ENCODE measurements at regions not wholly inside any gene's neighbourhood (a gene's known extent, or its start where the extent isn't known, plus 50 kb on each side); places are given as distances from the start of the nearest gene placed in this dataset.

DNA sequence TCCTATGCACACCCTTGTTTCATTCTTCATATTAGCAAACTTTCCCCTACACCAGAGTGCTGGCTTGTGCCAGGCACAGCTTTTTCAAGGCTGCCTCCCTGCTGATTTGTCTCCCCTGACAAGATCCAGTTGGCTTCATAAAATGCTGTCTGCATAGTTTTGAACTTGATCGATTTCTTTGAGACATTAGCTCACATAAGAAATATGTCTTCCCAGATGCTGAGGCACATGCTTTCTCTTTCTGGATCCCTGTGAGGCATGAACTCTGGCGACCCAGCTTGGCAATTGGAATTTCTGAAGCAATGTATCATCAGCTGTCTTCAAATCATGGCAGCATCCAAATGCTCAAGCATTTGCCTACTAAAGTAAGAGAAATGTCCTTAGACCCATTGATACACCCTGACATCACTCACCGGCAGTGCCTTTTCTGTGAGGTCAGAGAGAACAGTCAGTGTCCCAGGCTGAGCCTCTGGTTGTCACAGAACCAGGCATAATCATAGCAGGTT is 616.4 kb upstream of the GHITM start:
- H3K4me1 ChIP-seq: no peaks in the 10 kb centered on the region
- H3K27me3 ChIP-seq: no peaks in the 10 kb centered on the region
- no peaks in the 10 kb centered on the region for H3K36me3 ChIP-seq
- H3K9me3 ChIP-seq: no peaks in the 10 kb centered on the region
- DNase-seq (ENCODE audit: extremely low spot score in 2 of 2): no peak
- TF ChIP-seq, protein P1, sequence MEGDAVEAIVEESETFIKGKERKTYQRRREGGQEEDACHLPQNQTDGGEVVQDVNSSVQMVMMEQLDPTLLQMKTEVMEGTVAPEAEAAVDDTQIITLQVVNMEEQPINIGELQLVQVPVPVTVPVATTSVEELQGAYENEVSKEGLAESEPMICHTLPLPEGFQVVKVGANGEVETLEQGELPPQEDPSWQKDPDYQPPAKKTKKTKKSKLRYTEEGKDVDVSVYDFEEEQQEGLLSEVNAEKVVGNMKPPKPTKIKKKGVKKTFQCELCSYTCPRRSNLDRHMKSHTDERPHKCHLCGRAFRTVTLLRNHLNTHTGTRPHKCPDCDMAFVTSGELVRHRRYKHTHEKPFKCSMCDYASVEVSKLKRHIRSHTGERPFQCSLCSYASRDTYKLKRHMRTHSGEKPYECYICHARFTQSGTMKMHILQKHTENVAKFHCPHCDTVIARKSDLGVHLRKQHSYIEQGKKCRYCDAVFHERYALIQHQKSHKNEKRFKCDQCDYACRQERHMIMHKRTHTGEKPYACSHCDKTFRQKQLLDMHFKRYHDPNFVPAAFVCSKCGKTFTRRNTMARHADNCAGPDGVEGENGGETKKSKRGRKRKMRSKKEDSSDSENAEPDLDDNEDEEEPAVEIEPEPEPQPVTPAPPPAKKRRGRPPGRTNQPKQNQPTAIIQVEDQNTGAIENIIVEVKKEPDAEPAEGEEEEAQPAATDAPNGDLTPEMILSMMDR (IDR thresholded peaks at IDR 0.05): no peak
- TF ChIP-seq POLR2AphosphoS5 (IDR thresholded peaks at IDR 0.05; ENCODE audit: insufficient read depth in 1 of 2, low read depth in 1 of 2) (no peak), POLR2A (IDR thresholded peaks at IDR 0.05) (no peak)
- no peak overlapping the region for H3K27ac ChIP-seq
- intact Hi-C loops (cut with DNase I): no loop called here
- H3K4me3 ChIP-seq: no peak overlapping the region

DNA sequence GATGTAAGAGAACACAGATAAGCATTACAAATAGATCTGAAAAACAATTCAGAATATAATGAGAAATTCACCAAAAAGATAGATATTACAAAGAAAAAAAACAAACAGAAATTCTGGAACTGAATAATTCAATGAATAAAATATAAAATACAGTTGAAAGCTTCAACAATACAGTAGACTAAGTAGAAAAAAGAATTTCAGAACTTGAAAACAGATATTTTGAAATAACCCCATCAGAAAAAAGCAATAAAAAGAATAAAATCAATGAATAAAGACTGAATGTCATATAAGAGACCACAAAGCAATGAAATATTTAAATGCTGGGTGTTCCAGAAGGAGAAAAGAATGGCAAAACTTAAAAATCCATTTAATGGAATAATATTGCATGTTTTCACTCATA is 611.4 kb upstream of the GHITM start:
- no peak overlapping the region for H3K27ac ChIP-seq
- H3K9me3 ChIP-seq: no peaks in the 10 kb centered on the region
- no peaks in the 10 kb centered on the region for H3K27me3 ChIP-seq
- no peak for DNase-seq (ENCODE audit: extremely low spot score in 2 of 2)
- H3K4me1 ChIP-seq: no peaks in the 10 kb centered on the region
- no peak overlapping the region for H3K4me3 ChIP-seq
- TF ChIP-seq, protein P1 (IDR thresholded peaks at IDR 0.05): no peak
- TF ChIP-seq POLR2A (IDR thresholded peaks at IDR 0.05) (no peak), POLR2AphosphoS5 (IDR thresholded peaks at IDR 0.05; ENCODE audit: insufficient read depth in 1 of 2, low read depth in 1 of 2) (no peak)
- no peaks in the 10 kb centered on the region for H3K36me3 ChIP-seq
- intact Hi-C loops (cut with DNase I): no loop called here

DNA sequence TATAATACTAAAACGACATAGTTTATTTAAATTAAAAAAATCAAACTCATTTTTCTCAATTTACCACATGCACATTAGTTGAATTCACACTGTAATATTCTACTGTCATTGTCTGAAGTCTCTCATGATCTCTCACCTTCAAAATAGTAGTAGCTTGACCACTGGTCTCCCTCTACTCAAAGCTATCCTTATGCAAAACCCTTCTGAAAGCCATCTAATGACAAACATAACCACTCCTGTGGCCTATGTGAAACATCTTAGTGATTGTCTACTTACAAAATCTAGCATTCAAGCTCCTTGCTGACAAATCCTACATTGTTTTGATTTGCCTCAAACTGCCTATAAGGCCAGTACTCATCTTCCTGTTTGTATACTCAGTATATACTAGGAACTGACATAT is 606.0 kb upstream of the GHITM start:
- H3K27ac ChIP-seq: no peak overlapping the region
- no peaks in the 10 kb centered on the region for H3K27me3 ChIP-seq
- no peak for DNase-seq (ENCODE audit: extremely low spot score in 2 of 2)
- H3K36me3 ChIP-seq: no peaks in the 10 kb centered on the region
- no peak for TF ChIP-seq POLR2AphosphoS5 (IDR thresholded peaks at IDR 0.05; ENCODE audit: insufficient read depth in 1 of 2, low read depth in 1 of 2)
- no peak for TF ChIP-seq POLR2A (IDR thresholded peaks at IDR 0.05)
- TF ChIP-seq, protein P1 (IDR thresholded peaks at IDR 0.05): no peak
- H3K4me1 ChIP-seq: no peaks in the 10 kb centered on the region
- H3K4me3 ChIP-seq: no peak overlapping the region
- intact Hi-C loops (cut with DNase I): no loop called here
- H3K9me3 ChIP-seq: no peaks in the 10 kb centered on the region

DNA sequence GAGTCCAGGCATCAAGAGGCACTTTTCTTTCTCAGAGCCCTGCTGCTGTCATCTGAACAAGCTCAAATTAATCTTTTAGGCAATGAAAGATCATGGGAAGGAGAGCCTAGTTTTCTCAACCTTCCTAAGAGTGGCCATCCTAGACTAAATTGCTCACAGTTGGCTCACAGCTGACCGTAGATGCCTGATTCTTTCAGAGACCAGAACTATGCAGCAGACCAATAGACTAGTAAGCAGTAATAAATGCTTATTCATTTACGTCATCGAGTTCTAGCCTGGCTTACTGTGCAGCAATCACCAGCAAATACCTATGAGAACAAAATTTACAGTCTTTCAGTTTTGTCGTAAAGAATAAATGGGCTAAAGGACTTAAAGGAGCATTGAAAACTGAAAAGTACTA is 602.9 kb upstream of the GHITM start:
- H3K4me3 ChIP-seq: no peak overlapping the region
- H3K9me3 ChIP-seq: no peaks in the 10 kb centered on the region
- H3K27me3 ChIP-seq: no peaks in the 10 kb centered on the region
- TF ChIP-seq, protein P1 (IDR thresholded peaks at IDR 0.05): no peak
- TF ChIP-seq POLR2AphosphoS5 (IDR thresholded peaks at IDR 0.05; ENCODE audit: insufficient read depth in 1 of 2, low read depth in 1 of 2) (no peak), POLR2A (IDR thresholded peaks at IDR 0.05) (no peak)
- intact Hi-C loops (cut with DNase I): no loop called here
- H3K27ac ChIP-seq: no peak overlapping the region
- no peak for DNase-seq (ENCODE audit: extremely low spot score in 2 of 2)
- no peaks in the 10 kb centered on the region for H3K4me1 ChIP-seq
- H3K36me3 ChIP-seq: no peaks in the 10 kb centered on the region

DNA sequence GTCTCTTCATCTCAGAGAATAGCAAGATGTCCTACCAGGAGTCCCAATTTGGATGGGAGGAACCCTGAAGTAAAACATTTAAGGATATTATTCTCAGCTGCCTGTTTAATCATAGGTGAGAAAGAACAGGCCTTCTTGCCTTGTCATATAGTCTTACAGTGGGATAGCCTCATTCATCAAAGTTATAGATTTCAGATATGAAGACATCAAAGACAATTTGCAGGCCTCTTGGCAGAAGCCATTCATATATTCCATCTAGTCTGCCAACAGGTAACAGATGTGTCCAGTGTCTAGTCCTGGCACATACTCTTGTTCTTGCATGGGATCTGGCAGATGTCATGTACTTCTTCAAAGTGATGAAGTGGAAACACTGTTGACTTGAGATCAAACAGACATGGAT is 601.3 kb upstream of the GHITM start:
- Histone ChIP-seq H3K27me3 (no peaks in the 10 kb centered on the region), H3K27ac (no peak overlapping the region), H3K36me3 (no peaks in the 10 kb centered on the region), H3K9me3 (no peaks in the 10 kb centered on the region), H3K4me1 (no peaks in the 10 kb centered on the region), H3K4me3 (no peak overlapping the region)
- intact Hi-C loops (cut with DNase I): no loop called here
- DNase-seq (ENCODE audit: extremely low spot score in 2 of 2): no peak
- TF ChIP-seq POLR2AphosphoS5 (IDR thresholded peaks at IDR 0.05; ENCODE audit: insufficient read depth in 1 of 2, low read depth in 1 of 2): no peak
- TF ChIP-seq, protein P1 (IDR thresholded peaks at IDR 0.05): no peak
- no peak for TF ChIP-seq POLR2A (IDR thresholded peaks at IDR 0.05)

Measured in vagina (tissue), 2 donors.